GM18867 (cell line): ENCODE measurements at regions not wholly inside any gene's neighbourhood (a gene's known extent, or its start where the extent isn't known, plus 50 kb on each side); places are given as distances from the start of the nearest gene placed in this dataset.
"Not testable (repeated sequence)": the region's sequence is repeated elsewhere in the genome, so short reads cannot be mapped to it uniquely, and the experiment has no call there.

ENCODE experiments used
- ATAC-seq: cut with Tn5 transposase; IDR thresholded peaks from one replicate; pipeline ENCODE4 v1.9.1; 2021; ENCODE audit warnings: mild to moderate bottlenecking, moderate library complexity; ENCODE audit not compliant: unreplicated experiment

DNA sequence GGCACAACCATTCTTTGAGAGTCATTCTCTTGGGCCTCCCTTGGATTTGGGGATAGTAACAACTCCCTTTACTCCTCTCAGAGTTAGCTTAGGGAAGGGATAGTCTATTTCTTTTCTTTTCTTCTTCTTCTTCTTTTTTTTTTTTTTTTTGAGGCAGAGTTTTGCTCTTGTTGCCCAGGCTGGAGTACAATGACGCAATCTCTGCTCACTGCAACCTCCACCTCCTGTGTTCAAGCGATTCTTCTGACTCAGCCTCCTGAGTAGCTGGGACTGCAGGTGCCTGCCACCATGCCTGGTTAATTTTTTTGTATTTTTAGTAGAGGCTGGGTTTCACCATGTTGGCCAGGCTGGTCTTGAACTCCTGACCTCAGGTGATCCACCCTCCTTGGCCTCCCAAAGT lies 465.8 kb downstream of the PLCL1 start:
- not testable (repeated sequence) for ATAC-seq

DNA sequence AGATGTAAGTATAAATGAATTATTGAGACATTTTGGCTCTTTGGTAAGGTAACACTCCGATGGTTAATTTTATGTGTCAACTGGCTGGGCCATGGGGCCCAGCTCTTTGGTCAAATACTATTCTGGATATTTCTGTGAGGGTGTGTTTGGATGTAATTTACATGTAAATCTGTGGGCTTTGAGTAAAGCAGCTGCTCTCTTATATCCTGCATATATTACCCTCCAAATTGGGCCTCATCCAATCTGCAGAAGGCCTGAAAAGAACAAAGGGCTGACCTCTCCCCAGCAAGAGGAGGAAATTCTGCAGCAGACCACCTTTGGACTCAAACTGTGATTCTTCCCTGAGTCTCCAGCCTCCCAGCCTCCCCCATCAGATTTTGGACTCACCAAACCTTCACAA lies 464.1 kb downstream of the PLCL1 start:
- no peak for ATAC-seq

DNA sequence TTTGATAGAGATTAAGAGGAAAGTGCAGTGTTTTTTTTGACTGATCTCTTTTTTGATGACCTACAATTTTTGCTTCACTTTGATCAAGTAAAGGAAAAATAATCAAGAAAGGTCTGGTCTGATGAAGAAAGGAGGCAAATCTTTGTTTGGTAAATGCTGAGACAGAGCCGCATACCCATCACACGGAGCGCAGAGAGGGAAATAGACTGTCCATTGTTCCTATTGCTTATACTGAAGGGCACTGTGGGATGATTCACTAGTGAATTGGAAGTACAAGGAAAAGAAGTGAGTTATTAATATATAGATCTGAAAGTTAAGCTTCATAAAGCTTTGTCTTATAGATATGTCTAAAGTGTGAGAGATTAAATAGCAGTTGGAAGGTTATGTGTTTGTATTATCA lies 455.1 kb downstream of the PLCL1 start:
- no peak for ATAC-seq

DNA sequence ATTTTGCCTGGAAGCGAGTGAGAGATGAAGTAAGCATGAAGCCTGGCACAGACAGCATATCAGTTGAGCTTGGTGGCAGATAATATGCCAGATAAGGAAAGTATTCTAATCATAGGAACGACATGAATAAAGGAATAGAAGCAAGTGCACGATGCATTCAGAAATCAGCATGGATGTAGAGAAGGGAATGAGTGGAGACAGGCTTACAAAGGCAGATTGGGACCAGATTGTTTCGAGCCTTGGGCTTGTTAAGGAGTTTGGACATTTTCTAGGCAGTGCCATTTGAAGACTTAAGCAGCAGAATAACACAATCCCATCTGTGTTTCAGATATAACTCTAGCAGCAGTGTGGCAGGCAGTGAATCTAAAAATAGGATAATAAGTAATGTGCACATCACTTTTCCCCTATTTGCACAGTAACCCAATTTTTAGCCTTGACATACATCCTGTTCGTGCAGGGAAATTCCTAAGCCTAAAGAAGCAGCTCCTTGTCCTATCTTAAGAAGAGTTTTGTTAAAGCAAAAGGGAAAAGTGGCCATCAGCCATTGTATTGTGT lies 450.2 kb downstream of the PLCL1 start:
- no peak for ATAC-seq

DNA sequence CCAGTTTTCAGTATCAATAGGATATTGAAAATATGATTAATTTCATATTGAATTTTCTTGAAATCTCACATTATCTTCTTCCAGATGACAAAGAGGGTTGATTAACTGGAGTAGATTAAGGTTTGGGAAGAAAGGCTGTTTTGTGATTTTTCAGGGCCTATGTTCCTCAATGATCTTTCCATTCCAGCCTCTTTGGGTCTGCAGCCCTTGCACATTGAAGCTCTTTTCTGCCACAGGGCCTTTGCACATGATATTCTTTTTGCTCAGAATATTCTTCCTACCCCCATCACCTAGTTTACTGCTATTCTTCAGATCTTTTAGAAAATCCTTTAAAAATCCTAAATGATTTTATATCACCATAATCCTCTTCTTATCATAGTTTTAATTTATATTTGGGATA lies 449.6 kb downstream of the PLCL1 start:
- no peak for ATAC-seq

DNA sequence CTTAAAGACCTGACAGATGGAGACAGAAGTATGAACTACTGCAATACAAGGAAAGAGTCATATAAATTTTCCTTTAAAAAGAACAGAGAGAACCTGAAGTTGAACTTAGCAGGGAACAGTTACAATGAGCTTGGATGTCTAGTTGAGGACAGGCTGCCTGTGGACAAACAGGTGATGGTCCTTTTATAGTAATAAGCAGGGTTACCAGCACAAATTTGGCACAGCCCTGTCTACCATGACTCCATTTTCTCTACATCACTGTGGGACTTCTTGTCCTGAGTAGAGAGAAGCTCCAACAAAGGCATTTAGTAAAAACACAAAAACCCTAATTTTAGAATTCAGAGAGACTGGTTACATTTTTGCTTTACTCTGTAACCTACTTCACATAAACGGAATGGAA lies 448.1 kb downstream of the PLCL1 start:
- no peak for ATAC-seq

DNA sequence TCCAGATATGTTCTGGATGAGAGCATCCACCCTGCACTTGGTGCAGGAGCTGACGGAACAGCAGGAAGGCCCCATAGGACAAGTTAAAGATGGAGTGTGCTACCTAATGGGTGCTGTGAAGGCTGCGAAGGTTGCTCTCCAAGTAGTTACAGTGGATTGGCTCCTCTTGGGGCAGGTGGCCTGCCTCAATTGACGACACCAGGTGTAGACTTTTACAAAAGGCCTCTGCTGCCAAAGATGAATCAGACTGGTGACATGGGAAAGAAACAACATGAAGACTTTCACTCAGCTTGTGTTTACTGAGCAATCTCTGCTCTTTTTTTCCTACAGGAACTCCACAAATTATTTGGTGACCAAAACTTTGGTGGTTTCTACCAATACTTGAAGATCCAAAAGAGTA lies 437.7 kb downstream of the PLCL1 start:
- ATAC-seq: no peak

DNA sequence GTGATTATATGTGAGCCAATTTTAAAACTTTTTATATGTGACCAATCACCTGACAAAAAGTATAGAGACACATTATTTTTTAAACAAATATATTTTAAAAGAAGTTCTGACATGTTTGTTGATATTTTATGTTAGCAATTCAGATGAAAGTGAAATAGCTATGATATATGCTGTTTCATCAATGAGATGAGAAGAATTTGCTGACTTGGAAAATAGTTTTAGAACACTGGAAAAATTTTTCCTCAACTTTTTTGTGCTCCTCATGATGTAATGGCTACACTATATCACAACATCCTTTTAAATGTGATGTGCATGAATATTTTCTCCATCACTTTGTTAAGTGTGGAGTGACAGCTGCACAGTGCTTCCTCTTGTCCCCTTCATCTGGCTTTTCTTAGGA lies 434.0 kb downstream of the PLCL1 start:
- no peak for ATAC-seq

DNA sequence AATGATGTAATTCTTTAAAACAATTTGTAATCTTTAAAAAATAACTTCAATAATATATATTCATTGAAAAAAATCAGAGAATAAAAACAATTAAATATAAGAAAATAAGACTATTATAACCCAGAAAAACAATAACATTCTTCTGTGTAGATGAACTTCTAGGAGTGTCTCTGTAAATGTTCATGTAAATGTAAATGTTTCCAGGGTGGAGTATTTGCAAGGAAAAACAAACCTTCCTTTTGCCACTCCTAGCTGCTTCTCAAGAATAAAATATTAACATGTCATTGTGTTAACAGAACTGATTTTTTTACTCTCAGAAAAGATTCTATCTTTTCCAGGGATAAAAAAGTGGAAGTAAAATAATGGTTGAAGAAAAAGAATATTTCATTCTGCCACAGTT lies 431.9 kb downstream of the PLCL1 start:
- ATAC-seq: no peak

DNA sequence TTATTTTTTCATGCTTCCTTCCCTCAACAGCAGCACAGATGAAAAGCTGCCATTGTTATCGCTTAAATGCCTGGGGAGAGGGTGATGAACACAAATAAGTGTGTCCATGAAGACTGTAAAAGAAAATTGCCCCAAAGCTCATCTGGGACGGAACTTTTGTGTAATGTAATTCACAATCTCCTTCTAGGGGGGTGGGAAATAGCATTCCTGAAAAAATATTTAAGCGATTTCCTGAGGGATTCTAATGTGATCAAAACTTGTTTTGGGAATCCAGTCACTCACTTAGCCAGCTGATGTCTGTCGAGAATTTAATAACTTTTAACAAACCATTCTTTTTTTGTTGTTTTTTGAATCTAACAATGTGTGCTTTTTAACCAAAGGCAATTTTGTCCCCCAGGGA lies 427.9 kb downstream of the PLCL1 start:
- ATAC-seq: no peak

DNA sequence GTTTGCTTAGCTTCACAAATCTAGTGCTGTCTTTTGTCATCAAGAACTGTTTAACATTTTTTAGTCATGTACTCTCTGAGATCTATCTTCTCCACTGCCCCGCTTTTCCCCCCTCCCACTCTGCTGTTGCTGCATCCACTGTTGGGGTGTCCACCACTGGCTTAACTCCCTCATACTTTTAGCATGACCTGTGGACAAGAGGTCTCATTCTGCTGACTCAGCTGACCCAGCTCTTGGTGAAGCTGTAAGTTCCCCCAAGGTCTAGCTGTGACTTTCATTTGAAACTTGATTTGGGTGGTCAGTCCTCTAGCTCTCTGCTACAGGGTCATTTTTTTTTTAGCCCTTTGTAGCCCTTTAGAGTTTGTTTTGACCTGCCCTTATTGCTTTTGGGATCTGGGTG lies 427.2 kb downstream of the PLCL1 start:
- no peak for ATAC-seq

DNA sequence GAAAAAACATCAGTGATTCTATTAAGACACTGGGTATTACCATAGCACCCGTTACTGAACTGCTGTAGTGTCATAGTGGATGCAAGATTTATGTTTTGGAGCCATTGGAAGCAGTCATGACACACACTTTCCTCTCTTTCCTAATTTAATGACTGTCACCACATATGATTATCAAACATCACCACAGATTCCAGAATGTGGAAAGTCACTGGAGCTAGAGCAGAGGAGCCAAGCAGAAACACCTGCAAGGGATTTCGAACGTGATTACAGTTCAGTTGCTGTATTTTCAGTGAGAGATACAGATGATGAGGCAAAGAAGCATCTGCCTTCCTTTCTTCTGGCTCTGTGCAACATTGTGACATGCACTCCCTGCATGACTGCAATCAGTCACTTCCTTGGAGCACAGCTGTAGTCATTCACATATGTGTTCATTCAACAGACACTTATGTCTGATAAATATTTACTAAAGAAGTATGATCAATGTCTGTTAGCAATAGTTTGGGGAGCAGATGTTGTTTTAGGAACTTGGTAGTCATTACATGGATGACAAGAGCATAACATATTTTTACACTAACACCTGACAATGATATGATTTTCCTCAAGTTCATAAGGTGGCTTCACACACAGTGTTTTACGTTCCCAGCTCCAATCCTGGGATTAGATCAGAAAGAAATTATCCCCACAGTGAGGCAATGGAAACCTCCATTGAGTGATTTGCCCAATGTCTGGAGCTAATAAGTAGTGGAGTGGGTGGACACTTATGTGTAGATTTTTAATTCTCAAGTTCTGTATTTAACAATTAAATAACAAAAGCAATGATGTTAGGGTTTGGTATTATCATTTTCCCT lies 416.6 kb downstream of the PLCL1 start:
- ATAC-seq: no peak

DNA sequence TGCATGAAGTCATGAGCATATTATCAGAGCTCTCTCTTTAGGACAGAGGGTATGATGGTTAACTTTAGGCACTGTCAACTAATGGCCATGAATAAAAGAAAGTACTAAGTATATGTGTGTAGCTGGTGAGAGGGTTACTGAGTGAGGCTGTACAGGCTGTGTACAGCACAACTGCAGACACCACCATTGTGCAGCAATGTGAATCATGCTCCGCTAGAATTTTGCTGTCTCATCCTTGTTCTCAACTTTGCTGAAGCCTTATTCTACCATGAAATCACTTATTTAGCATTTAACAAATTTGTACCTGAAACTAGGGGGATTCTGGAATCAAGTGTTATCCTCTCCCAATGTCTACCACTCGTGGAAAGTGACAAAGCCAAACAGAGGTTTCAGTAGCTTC lies 414.9 kb downstream of the PLCL1 start:
- ATAC-seq: no peak

DNA sequence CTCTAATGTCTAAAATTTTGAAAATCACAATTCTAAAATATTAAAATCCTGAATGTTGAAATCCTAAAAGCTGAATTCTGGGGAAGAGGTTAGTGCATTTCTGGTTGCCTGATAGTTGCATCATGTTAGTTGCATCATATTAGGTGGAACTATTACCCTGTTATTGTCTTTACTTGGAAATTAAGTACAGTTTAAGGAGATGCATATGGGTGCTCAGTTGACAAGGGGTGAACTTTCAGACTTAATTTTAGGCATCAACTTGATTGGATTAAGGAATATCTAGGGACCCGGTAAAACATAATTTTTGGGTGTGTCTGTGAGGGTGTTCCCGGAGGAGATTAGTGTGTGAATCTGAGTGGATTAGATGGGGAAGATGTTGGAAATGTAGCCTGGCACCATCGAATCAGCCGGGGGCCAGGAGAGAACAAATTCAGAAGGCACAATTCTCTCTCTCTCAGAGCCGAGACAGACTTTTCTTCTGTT lies 409.8 kb downstream of the PLCL1 start:
- no peak for ATAC-seq

DNA sequence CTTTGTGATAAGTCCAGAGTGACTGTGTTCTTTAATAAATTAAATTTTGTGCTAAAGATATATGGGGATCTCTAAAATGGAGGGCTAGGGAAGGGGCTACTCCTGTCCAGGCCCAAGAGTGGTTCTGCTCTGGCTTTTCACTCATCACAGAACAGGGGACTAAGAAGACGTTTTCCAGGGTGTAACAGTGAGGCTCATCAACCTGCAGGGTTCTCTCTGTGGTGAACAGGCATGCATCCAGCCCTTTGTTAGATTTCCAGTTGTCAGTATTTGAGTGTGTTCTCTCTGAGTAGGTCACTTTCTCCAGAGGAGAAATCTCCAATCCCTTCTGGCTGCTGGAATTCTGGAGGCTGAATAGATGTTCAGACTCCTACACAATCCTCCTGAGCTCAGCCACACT lies 408.9 kb downstream of the PLCL1 start:
- ATAC-seq: no peak

DNA sequence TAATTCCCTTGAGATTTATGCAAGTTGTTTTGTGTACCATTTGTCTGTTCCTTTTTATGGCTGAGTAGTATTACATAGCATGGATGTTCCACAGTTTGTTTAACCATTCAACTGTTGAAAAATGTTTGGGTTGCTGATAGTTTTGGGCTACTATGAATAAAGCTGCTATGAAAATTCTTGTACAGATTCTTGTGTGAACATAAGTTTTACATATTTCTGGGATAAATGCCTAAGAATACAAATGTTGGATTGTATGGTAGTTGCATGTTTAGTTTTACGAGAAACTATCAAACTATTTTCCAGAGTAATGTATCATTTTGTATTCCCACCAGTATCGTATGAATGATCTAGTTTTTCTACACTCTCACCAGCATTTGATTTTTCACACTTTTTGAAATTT lies 407.3 kb downstream of the PLCL1 start:
- no peak for ATAC-seq

DNA sequence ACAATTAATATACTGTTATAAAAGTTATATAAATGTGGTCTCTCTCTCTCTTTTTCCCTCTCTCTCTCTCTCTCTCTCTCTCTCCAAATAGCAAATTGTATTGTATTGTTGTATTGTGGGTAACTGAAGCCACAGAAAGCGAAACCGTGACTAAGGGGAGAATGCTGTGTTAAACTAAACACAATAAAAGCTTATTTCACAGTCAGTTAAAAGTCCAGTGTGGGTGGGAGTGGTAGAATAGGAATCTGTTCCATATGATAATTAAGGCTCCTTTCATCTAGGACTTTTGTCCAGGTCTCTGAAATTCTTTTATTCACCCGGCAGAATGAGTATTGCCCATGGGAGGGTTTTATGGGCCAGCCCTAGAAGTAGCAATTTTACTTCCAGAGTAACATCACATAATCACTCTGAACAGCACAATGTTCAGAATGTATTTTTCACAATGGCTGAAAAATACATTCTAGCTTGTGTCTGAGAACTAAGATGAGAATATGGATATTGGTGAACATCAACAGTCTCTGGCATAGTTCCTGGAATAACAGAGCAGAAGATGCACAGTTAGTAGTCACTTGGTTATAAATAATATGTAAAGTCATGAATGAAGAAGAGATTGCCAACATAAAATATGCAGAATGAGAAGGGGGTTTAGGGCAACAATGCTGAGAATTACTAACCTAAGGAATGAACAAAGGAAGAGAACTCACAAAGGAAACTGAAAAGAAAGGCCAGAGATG lies 399.1 kb downstream of the PLCL1 start:
- ATAC-seq: no peak
